Gastroesophageal sphincter (tissue), 4 donors: ENCODE measurements at regions not wholly inside any gene's neighbourhood (a gene's known extent, or its start where the extent isn't known, plus 50 kb on each side); places are given as distances from the start of the nearest gene placed in this dataset.

Source experiments
- ATAC-seq: fragments of 150-250 bp; one replicate; pipeline ENCODE4 v1.9.1; 2016; ENCODE audit warnings: mild to moderate bottlenecking, moderate library complexity
- H3K27ac ChIP-seq, 4 donors: fragments of 200-600 bp; sonication (generic) in 3 of 4; 1 replicate in 3 of 4; 2 replicates in 1 of 4; pipeline ENCODE4 v1.5.1; 2016 to 2019
- H3K27me3 ChIP-seq: fragments of 200-600 bp; sonication (generic); one replicate; pipeline ENCODE4 v1.5.1; 2019
- H3K36me3 ChIP-seq, 2 donors: fragments of 200-600 bp; sonication (generic); one replicate each; pipeline ENCODE4 v1.5.1; 2019; ENCODE audit warnings: control low read depth in 1 of 2
- H3K4me1 ChIP-seq, 3 donors: fragments of 200-600 bp; sonication (generic); 1 replicate in 2 of 3; 2 replicates in 1 of 3; pipeline ENCODE4 v1.5.1; 2016 to 2019; ENCODE audit warnings: control low read depth in 2 of 3
- H3K4me3 ChIP-seq, 2 donors: fragments of 200-600 bp; sonication (generic); one replicate each; pipeline ENCODE4 v1.5.1; 2019; ENCODE audit warnings: mild to moderate bottlenecking in 1 of 2, moderate library complexity in 1 of 2
- H3K9me3 ChIP-seq, 3 donors: fragments of 200-600 bp; sonication (generic); one replicate each; pipeline ENCODE4 v1.5.1; 2017 to 2019; ENCODE audit warnings: control low read depth in 2 of 3
- EP300 ChIP-seq: sonication (generic); formaldehyde crosslinking; IDR thresholded peaks from one replicate; pipeline ENCODE4 v1.6.1; 2017; ENCODE audit warnings: antibody characterized with exemption, mild to moderate bottlenecking
- POLR2A ChIP-seq, 2 donors: fragments of 450-650 bp; IDR thresholded peaks; one replicate each; pipeline ENCODE4 v1.6.1; 2017; ENCODE audit warnings: antibody characterized with exemption in 2 of 2, mild to moderate bottlenecking in 2 of 2, moderate library complexity in 1 of 2
- POLR2AphosphoS5 ChIP-seq: sonication (generic); formaldehyde crosslinking; IDR thresholded peaks from one replicate; pipeline ENCODE4 v1.6.1; 2017; ENCODE audit warnings: antibody characterized with exemption
- WGBS, 2 donors: methylation state at CpG; one replicate each; pipeline ENCODE4 v1.1.5; 2018; ENCODE audit warnings: low coverage in 1 of 2; 5-methylcytosine and 5-hydroxymethylcytosine counted together
- TF ChIP-seq, protein P1 (sequence below), 4 experiments: fragments of 200-600 bp in 2 of 4; fragments of 450-650 bp in 2 of 4; sonication (generic) in 1 of 4; IDR thresholded peaks; one replicate each; pipeline ENCODE4 v1.5.1; 2017 to 2019; ENCODE audit warnings: antibody characterized with exemption in 4 of 4, mild to moderate bottlenecking in 2 of 4, moderate library complexity in 2 of 4

DNA sequence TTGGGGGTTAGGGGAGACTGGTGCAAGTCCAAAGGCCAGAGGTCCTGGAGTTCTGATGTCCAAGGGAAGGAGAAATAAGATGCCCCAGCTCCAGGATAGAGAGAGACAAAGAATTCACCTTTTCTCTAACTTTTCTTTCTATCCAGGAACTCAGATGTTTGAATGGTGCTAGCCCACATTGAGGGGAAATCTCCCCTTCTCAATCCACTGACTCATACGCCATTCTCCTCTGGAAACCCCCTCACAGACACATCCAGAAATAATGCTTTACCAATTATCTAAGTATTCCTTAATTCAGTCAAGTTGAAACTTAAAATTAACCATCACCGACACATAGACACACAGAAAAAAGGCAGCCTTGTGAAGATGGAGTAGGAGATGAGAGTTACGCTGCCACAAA is 1085.2 kb downstream of the NSUN3 start:
- no peak overlapping the region for H3K4me3 ChIP-seq

DNA sequence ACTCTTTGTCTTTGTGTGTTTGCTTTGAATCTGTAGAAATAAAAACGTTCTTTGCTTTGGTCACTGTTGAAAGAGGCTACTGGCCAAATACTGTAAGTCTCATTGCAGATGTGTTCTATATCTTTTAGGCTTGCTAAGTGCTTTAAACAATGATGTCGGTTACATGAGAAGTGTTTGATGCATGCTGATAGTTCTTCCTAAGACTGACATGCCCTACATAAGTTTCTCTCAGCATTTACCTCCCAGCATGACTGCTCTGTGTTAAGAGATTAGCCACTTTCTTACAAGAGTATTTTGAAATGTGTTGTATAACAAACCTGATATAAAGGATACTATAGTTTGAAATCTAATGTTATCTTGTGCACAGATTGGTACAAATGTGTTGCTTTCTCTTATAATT is 1088.7 kb downstream of the NSUN3 start:
- H3K27me3 ChIP-seq = no peaks in the 10 kb centered on the region
- no peak overlapping the region for H3K4me3 ChIP-seq
- 20 to 41% methylated on average over 2 of the region's 2 CpGs for WGBS, 2 donors
- H3K4me1 ChIP-seq = no peaks in the 10 kb centered on the region
- no peak overlapping the region for H3K27ac ChIP-seq
- H3K36me3 ChIP-seq = no peaks in the 10 kb centered on the region
- no peak for ATAC-seq
- H3K9me3 ChIP-seq = peaks cover 0 to 7% (median 0%) of the 10 kb centered on the region in 3 donors
- TF ChIP-seq, protein P1, sequence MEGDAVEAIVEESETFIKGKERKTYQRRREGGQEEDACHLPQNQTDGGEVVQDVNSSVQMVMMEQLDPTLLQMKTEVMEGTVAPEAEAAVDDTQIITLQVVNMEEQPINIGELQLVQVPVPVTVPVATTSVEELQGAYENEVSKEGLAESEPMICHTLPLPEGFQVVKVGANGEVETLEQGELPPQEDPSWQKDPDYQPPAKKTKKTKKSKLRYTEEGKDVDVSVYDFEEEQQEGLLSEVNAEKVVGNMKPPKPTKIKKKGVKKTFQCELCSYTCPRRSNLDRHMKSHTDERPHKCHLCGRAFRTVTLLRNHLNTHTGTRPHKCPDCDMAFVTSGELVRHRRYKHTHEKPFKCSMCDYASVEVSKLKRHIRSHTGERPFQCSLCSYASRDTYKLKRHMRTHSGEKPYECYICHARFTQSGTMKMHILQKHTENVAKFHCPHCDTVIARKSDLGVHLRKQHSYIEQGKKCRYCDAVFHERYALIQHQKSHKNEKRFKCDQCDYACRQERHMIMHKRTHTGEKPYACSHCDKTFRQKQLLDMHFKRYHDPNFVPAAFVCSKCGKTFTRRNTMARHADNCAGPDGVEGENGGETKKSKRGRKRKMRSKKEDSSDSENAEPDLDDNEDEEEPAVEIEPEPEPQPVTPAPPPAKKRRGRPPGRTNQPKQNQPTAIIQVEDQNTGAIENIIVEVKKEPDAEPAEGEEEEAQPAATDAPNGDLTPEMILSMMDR (IDR thresholded peaks at IDR 0.05) = no peak
- TF ChIP-seq POLR2A (IDR thresholded peaks at IDR 0.05) (no peak), EP300 (no peak), POLR2AphosphoS5 (no peak)

More for the DNA sequence above, 1085.2 kb downstream of the NSUN3 start:
- WGBS, 2 donors = 76 to 93% methylated on average over 2 to 3 of the region's 3 CpGs
- Histone ChIP-seq H3K4me1 (no peaks in the 10 kb centered on the region), H3K27ac (no peak overlapping the region), H3K36me3 (no peaks in the 10 kb centered on the region), H3K27me3 (no peaks in the 10 kb centered on the region), H3K9me3 (no peaks in the 10 kb centered on the region)
- TF ChIP-seq, protein P1 (IDR thresholded peaks at IDR 0.05) = no peak
- no peak for TF ChIP-seq EP300
- TF ChIP-seq POLR2AphosphoS5 = no peak
- TF ChIP-seq POLR2A (IDR thresholded peaks at IDR 0.05) = no peak
- no peak for ATAC-seq

DNA sequence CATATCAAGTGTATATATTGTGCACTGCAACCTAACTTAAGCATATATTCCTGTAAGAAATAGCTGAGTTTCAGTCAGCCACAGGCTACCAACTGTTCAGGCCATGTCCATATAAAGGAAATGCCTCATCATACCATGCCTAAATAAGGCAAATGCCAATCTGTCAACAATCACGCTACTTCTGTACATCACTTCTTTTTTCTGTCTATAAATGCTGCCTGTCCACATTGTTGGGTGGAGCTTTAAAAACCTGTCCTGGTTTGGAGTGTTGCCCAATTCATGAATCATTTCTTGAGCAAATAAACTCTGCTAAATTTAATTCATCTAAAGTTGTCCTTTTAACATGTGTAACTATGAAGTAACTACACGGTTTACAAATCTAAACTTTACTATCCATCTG is 1091.9 kb downstream of the NSUN3 start:
- Histone ChIP-seq H3K4me3 (no peak overlapping the region), H3K36me3 (no peaks in the 10 kb centered on the region), H3K27ac (no peak overlapping the region), H3K27me3 (no peaks in the 10 kb centered on the region), H3K4me1 (no peaks in the 10 kb centered on the region), H3K9me3 (peaks cover 0 to 13% (median 0%) of the 10 kb centered on the region in 3 donors)
- TF ChIP-seq, protein P1 (IDR thresholded peaks at IDR 0.05) = no peak
- TF ChIP-seq POLR2AphosphoS5 (no peak), POLR2A (IDR thresholded peaks at IDR 0.05) (no peak), EP300 (no peak)
- 17 to 48% methylated on average over 2 of the region's 2 CpGs for WGBS, 2 donors
- no peak for ATAC-seq

GRCh38 chr3:95162794-95163193 is 1099.9 kb downstream of the NSUN3 start:
- no peak overlapping the region for H3K27ac ChIP-seq
- no peak for ATAC-seq
- H3K27me3 ChIP-seq = no peaks in the 10 kb centered on the region
- H3K4me1 ChIP-seq = no peaks in the 10 kb centered on the region
- no peak overlapping the region for H3K4me3 ChIP-seq
- H3K9me3 ChIP-seq = no peaks in the 10 kb centered on the region
- no peaks in the 10 kb centered on the region for H3K36me3 ChIP-seq
- TF ChIP-seq, protein P1 (IDR thresholded peaks at IDR 0.05) = no peak
- TF ChIP-seq EP300 = no peak
- no peak for TF ChIP-seq POLR2AphosphoS5
- no peak for TF ChIP-seq POLR2A (IDR thresholded peaks at IDR 0.05)
- WGBS, 2 donors = 19 to 45% methylated on average over 1 of the region's 1 CpG

DNA sequence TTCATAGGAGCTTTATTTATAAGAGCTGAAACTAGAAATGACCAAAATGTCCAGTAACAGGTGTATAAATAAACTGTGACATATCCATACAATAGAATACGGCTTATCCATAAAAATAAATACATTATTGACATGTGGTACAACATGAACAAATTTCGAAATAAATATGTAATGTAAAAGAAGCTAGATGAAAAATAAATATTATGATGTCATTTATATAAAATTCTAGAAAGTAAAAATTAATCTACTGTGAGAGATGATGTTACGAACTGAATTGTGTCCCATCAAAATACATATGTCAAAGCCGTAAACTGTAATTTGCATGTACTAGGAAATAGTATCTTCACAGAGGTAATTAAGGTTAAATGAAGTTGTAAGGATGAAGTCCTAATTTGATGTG is 1104.9 kb downstream of the NSUN3 start:
- Histone ChIP-seq H3K4me3 (no peak overlapping the region), H3K27me3 (no peaks in the 10 kb centered on the region), H3K9me3 (no peaks in the 10 kb centered on the region), H3K36me3 (no peaks in the 10 kb centered on the region), H3K27ac (no peak overlapping the region), H3K4me1 (no peaks in the 10 kb centered on the region)
- ATAC-seq = no peak
- WGBS, 2 donors = 88 to 92% methylated on average over 4 of the region's 4 CpGs
- no peak for TF ChIP-seq POLR2AphosphoS5
- TF ChIP-seq, protein P1 (IDR thresholded peaks at IDR 0.05) = no peak
- TF ChIP-seq EP300 = no peak
- no peak for TF ChIP-seq POLR2A (IDR thresholded peaks at IDR 0.05)
